SW 1271 (cell line): ENCODE measurements at regions not wholly inside any gene's neighbourhood (a gene's known extent, or its start where the extent isn't known, plus 50 kb on each side); places are given as distances from the start of the nearest gene placed in this dataset.
"Not testable (repeated sequence)": the region's sequence is repeated elsewhere in the genome, so short reads cannot be mapped to it uniquely, and the experiment has no call there.

Source experiments
- DNase-seq, 2 experiments: peaks; one replicate each; lab custom pipeline; 2025; lab: John Stamatoyannopoulos, UW

DNA sequence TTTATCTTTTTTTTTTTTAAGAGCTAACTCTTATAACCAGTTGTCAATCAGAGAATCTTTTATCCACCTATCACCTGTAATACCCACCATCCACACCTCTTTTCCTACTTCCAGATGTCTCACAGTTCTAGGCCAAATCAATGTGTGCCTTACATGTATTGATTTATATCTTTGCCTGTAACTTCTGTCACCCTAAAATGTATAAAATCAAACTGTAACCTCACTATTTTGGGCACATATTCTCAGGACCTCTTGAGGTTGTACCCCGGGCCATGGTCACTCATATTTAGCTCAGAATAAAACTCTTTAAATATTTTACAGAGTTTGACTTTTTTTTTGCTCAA is 404.7 kb upstream of the RORB start:
- DNase-seq: no peak

DNA sequence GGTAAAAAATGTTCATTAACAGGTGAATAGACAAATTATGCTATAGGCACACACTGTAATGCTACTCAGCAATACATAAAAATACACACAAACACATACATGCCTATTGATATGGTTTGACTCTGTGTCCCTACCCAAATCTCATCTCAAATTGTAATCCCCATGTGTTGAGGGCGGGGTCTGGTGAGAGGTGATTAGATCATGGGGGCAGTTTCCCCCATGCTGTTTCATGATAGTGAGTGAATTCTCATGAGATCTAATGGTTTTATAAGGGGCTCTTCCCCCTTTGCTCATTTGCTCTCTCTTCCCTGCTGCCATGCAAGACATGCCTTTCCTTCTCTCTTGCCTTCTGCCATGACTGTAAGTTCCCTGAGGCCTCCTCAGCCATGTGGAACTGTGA is 403.1 kb upstream of the RORB start:
- not testable (repeated sequence) for DNase-seq

DNA sequence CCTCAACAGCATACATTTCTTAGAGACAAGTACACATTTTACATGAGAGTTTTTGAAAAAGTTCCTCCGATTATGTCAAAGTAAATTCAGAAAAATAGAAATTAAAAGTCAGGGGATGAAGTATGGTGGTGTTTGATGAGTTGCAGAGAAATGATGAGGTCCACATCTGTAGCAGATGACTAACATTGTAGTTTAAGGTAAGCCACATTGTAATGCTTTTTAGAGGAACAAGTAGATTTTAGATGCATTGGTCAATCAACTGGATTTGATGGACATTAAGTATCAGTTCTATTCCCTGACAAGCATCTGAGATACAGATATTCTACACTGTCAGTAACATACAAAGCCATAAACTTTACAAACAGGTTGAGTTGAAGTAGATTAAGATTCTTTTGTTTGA is 402.4 kb upstream of the RORB start:
- DNase-seq: no peak

DNA sequence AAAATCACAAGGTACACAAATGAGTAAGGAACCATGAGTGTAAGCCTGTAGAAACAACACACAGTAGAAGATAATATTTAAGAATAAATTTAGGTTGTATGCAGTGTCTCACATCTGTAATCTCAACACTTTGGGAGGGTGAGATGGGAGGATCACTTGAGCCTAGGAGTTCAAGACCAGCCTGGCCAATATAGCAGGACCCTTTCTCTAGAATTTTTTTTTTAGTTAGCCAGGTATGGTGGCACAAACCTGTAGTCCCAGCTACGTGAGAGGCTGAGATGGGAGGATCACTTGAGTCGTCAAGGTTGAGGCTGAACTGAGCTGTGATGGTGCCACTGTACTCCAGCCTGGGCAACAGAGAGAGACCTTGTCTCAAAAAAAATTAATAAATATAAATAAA is 401.2 kb upstream of the RORB start:
- no peak for DNase-seq

DNA sequence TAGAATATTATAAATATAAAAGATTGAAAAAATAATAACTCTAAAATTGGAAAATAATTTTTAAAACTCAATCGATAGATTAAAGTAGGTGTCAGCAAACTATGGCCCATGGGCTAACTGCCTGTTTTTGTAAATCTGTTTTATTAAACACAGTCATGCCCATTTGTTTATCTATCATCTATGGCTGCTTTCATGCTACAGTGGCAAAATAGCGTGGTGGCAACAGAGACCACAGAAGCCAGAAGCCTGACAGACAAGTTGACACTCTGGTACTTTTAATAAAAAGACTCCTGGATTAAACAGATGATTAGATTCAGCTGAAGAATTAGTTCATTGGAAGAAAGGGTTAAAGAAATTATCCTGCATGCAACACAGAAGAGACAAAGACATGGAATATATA is 400.7 kb upstream of the RORB start:
- no peak for DNase-seq

DNA sequence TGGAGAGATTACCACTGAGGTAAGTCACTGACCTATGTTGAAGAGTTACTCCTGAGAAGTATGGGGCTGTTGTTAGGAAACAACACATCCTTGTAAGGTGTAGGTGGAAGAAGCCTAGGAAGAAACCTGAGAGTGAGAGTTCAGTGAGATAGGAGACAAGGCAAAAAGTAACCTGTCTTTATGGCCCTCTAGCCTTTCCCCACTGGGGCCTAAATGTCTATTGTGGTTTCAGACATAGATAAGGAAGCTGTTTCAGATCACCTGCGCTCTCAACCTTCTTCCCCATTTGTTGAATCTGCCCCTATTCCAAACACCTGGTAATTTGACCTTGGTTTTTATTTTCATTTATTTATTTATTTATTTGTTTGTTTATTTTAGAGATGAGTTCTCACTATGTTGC is 397.1 kb upstream of the RORB start:
- no peak for DNase-seq

DNA sequence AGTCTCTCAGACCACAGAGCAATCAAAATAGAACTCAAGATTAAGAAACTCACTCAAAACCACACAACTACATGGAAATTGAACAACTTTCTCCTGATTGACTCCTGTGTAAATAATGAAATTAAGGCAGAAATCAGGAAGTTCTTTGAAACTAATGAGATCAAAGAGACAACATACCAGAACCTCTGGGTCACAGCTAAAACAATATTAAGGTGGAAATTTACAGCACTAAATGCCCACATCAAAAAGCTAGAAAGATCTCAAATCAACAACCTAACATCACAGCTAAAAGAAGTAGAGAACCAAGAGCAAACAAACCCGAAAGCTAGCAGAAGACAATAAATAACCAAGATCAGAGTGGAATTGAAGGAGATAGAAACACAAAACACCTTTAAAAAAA is 395.0 kb upstream of the RORB start:
- not testable (repeated sequence) for DNase-seq

DNA sequence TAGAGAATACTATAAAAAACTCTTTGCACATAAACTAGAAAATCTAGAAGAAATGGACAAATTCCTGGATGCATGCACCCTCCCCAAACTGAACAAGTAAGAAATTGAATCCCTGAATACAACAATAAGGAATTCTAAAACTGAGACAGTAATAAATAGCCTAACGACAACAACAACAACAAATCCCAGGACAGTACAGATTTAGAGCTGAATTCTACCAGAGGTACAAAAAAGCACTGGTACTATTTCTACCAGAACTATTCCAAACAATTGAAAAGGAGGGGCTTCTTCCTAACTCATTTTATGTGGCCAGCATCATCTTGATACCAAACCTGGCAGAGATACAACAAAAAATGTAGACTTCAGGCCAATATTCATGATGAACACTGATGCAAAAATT is 394.4 kb upstream of the RORB start:
- DNase-seq: no peak

DNA sequence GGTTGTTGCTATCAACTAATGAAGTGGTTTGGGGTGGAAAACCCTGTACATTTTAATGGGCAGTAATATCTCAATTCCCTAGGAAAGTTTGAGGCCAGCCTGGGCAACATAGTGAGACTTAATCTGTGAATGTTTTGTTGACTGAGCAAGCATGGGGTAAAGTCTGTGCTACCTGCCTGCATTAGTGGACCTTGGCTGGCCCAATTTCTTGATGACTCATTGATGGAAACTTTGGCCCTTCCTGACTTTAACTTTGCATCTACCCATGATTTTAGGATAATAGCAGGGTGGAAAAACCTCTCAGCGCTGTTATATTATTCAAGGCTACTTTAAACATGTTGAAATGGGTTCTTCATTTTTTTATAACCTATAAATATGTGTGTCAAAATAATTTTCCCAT is 389.4 kb upstream of the RORB start:
- no peak for DNase-seq

DNA sequence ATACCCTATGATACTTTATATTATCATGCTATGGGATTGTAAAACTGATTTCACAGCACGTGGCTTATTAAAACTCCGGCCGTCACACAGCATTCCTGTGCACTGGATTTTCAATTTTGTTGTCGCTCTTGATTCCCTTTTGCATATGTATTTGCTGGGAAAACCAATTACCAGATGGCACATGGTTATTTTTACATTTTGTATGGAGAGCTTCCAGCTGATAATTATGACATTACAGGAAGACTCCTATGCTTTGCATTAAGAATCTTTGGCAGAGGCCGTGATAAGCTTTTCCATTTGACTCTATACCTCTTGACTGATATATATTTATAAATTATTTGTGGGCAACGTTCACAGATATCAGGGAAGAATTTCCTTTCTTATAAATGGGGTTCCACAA is 381.2 kb upstream of the RORB start:
- DNase-seq: no peak

DNA sequence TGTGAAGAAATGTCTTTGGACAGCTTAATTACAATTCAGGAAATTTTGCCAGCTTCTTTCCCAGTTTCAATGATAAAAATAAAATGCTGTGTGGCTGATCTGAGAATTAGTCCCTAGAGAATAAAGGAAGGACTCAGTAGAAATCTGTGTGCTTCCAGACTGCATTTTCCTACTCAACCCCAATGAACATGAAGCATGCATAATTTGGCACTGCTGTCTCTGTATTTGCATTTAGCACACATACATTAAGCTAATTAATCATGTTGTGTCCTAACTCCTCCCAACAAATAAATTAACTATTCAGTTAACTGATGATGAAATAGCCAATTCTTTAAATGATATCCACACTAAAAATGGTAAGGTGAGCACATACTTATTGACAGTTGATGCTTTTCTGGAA is 380.0 kb upstream of the RORB start:
- DNase-seq: no peak

DNA sequence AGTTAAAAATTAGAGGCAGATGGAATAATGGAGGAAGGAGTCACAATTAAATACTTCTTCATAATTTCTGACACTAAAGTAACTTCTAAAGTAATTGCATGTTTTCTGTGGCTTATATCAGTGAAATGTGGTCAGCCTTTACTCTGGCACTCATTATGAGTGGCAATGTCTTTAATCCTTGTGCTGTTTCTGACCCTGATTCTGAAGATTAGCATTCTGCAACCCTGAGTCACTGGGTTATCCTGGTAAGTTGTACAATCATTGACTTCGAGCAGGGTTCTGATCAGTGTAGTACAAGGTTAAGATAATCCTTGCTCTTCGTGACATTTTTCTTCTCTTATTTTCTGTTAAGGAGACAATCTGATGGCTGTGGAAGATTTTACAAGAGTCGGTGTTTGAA is 379.4 kb upstream of the RORB start:
- DNase-seq: no peak

DNA sequence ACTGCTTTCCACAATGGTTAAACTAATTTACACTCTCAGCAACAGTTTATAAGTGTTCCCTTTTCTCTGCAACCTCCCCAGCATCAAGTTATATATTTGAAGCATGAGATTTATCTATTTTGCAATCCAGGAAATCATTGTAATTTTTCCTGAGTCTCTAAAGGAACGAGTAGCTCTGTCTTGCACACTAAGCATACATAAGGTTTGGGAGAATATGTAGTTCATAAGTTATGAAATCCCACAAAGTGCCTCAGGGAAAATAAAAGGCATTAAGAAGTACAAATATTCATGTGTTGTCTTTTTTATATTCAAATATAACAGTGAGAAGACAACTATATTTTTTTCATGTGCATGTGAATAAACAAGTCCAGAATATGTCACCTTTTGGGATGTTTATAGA is 377.1 kb upstream of the RORB start:
- no peak for DNase-seq

DNA sequence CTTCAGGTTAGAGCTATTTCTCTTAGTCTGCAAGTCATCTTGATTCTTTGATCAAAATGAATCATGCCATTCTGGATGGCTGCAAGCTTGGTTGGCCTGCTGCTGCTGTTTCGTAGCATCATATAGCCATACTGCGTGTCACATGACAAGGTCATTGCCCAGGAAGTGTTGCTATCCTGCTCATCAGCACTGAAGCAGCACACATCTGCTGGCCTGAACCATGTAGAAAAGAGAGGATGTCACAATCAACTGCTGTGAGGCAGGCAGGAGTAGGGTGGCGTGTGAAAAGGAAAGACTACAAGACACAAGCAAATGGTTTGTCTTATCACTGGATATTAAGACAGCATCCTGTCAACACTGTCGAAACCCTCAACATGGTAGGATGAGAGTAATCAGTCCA is 376.7 kb upstream of the RORB start:
- DNase-seq: no peak

DNA sequence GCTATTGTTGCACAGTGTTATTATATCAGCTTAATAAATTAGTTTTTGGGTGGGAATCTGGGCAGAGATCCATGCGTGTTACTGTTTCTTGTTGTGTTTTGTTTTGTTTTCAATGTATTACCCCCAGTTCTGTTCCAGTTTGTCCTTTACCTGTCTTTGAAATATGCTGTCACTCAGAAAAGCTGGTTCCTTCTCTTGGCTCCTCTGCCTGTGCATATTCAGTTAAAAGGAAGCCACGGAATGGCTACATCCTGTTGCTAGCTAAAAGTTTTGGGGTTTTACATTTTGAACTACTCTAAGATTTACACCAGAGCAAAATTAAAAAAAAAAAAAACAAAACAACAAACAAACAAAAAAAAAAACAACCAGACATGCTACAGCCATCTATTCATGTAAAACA is 374.9 kb upstream of the RORB start:
- DNase-seq: no peak

DNA sequence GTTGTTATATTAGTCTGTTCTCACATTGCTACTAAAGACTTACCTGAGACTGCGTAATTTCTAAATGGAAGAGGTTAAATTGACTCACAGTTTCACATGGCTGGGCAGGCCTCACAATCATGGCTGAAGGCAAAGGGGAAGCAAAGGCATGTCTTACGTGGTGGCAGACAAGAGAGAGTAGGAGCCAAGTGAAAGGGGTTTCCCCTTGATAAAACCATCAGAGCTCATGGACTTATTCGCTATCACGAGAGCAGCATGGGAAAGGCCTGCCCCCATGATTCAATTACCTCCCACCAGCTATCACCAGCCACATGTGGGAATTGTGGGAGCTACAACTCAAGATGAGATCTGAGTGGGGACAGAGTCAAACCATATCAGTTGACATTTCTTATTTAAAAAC is 374.5 kb upstream of the RORB start:
- DNase-seq: no peak

DNA sequence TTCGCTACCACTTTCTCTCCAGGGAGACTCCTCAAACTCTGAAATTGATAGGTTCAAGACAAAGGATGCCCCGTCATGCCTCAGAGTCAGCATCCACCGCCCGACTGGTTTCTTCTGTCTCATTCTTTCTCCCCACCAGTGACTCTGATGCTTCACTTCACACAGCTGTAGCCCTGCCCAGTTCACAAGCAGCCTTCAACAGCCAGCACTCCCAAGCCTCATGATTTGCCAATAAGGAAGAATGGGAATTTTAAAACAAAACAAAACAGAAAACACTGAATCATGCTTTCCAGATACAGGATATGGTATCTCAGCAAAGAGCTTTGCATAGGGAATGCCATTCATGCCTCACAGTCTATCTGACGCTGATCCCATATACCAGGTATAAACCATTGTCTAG is 371.2 kb upstream of the RORB start:
- no peak for DNase-seq

DNA sequence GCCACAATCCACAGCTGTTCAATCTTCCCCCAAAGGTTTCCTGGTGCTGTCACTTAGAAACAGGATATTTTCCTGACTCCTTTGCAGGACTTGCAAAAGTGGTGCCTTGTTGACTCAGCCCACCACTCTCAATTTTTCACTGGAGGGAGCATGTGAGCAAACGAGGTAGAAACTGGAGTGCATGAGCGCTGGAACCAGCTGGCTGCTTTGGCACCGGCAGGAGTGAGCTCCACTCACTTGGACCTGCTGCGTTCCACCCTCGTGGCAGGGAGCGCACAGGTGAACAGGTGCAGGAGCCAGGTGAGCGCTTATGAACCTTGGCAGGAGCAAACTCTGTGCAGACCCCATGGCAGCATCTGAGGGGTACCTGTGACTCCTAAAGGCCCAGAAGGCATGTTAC is 364.1 kb upstream of the RORB start:
- no peak for DNase-seq

DNA sequence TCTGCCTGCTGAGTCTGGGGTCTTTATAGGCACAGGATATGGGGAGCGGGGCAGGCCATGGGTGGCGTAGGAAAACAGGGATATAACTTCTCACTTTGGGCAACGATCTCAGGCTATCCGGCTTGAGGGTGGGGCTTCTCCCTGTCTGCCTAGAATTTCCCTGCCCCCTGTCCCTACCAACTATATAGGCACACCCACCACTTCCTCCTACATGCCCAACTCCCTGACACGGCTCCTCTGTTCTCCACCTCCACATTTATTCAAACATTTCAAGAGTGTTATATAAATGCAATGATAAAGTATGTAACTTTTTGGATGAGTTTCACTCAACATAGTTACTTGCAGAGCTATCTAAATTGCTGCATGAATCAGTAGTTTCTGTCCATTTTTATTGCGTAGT is 363.2 kb upstream of the RORB start:
- no peak for DNase-seq

DNA sequence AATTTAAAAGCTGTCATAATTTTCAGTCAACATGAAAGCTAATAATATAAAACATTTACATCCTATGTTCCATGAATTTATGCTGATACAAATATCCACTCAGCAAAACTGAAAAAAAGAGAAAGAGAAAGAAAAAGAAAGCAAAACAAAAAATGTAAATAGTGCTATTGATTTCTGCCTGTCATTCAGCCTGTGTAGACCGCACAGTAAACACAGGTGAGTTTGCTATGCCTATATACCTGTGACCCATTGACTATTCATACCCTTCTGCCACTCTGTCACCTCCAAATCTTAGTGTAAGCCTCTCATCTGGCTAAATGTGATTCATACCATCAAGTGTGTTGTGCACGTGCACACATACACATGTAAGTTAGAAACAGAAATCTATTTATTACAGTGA is 359.0 kb upstream of the RORB start:
- no peak for DNase-seq

DNA sequence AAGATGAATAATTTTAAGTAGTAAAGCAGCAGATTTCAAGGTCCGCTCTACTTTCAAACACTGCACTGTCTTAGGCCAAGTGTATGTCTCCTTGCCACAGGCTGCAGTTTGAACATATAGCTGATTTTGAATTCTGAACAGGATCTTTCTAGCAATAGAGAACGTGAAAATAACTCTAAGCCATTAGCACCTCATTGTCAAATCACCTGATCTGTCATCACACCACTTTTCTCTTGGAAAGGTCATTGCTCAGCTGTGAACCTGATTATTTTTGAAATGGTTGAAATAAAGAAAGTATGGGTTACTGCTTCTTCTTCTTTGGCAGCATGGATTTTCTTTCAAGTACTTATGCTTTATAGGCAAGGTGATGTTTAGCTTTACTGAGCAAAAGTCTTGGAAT is 357.0 kb upstream of the RORB start:
- DNase-seq: no peak

DNA sequence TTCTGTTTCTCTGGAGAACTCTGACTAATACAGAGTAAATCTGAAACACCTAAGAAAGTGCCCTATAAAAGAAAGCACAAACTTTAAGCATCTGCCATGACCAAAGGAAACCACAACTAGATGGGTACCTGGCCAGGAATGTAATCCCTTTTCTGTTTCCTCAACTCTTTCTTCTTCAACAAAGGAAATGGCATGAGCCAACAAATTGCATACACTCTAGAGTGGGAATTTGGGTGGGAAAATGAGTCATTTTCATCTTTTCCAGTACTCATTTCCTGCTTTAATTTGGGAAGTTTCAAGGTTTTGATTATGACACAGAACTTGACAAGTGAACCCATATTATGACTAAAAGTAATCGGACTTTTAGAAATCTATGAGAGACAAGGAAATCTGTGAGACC is 349.2 kb upstream of the RORB start:
- no peak for DNase-seq

DNA sequence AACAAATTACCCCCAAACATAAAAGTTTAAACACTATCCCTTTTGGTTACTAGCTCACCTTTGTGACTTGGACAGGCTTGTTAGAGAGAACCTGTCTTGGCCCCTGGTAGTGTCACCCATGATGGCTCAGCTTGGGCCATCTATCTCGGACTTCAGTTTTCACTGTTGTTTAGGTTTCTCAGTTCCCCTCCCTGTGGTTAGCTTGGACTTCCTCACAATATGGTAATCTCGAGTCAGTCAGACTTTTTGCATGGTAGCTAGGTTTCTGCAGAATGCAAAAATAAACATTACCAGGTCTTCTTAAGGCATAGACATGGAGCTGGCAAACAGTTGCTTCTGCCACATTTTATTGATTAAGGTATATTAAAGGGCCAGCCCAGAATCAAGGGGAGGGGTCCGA is 324.3 kb upstream of the RORB start:
- no peak for DNase-seq

DNA sequence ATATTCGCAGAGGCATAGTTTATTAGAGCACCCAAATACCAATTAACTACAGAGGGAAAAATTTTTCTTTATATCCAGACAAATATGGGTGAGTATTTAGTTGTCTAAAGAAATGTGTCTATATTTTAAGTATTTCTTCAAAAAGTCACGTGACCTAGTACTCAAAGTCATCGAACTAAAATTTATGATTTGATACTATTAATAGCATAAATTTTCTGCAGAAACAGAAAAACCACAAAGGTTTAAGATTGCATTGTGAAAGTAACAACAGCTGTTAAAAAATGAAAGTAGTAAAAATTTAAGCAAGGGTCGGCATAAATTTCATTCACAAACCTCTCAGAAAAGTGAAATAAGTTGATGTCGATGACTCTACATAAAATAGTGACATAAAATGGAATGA is 323.9 kb upstream of the RORB start:
- no peak for DNase-seq

DNA sequence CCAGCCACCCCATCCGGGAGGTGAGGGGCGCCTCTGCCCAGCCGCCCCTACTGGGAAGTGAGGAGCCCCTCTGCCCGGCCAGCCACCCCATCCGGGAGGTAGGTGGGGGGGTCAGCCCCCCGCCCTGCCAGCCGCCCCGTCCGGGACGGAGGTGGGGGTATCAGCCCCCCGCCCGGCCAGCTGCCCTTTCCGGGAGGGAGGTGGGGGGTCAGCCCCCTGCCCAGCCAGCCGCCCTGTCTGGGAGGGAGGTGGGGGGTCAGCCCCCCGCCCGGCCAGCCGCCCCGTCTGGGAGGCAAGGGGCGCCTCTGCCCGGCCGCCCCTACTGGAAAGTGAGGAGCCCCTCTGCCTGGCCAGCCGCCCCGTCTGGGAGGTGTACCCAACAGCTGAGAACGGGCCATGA is 299.4 kb upstream of the RORB start:
- not testable (repeated sequence) for DNase-seq

DNA sequence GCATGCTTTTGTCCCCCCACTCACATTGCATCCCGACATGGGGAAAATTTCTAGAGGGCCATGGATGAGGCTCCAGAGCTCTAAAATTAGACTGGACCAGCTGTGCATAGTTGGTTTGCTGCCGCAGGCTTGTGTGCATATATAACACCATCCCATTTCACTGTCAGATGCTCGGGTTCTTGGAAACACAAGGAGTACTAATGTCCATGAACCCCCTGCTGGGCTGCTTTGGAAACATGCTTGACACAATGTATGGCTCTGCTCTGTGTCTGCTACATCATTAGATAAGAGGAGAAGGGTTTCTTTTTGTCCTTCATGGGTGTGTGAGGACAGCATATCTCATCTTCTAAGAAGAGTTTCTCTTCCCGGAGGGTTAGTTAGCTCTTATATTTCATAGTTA is 292.1 kb upstream of the RORB start:
- no peak for DNase-seq
